Right lobe of liver (tissue), 4 donors: ENCODE measurements at regions not wholly inside any gene's neighbourhood (a gene's known extent, or its start where the extent isn't known, plus 50 kb on each side); places are given as distances from the start of the nearest gene placed in this dataset.

Experiments used
- CTCF ChIP-seq, 4 donors: fragments of 200-600 bp in 3 of 4; fragments of 450-650 bp in 1 of 4; IDR thresholded peaks; one replicate each; pipeline versions ENCODE4 v1.5.1 to v1.8.0; 2016 to 2022; ENCODE audit warnings: antibody characterized with exemption in 4 of 4, mild to moderate bottlenecking in 2 of 4
- POLR2A ChIP-seq: fragments of 450-650 bp; IDR thresholded peaks from one replicate; pipeline ENCODE4 v1.6.1; 2017; ENCODE audit warnings: antibody characterized with exemption, mild to moderate bottlenecking
- donor health status: DM: no; HTN: no; CAD: no.
- donor health status: DM: no; HTN: no; CAD: no.
- donor health status: DM: no; HTN: yes; CAD: no.

GRCh38 chr5:10862085-10862484 lies 101.1 kb upstream of the DAP start:
- TF ChIP-seq CTCF (IDR thresholded peaks at IDR 0.05) = no peak
- no peak for TF ChIP-seq POLR2A
